Neural cell (in vitro differentiated cells): ENCODE measurements at regions not wholly inside any gene's neighbourhood (a gene's known extent, or its start where the extent isn't known, plus 50 kb on each side); places are given as distances from the start of the nearest gene placed in this dataset.

Experiments
- H2AFZ ChIP-seq: fragments of 200-600, 300-800 bp; sonication (generic), shearing (Covaris generic); 2 replicates; pipeline ENCODE4 v1.6.0; 2014; ENCODE audit warnings: low read depth, mild to moderate bottlenecking, antibody characterized with exemption, low read length, moderate library complexity
- H3F3A ChIP-seq: fragments of 200-600 bp; shearing (Covaris generic); 2 replicates; pipeline ENCODE4 v1.6.1; 2016; ENCODE audit warnings: mild to moderate bottlenecking, moderate library complexity, mixed read lengths, antibody characterized with exemption, low read length; ENCODE audit not compliant: insufficient read depth, poor library complexity, severe bottlenecking
- H3K27ac ChIP-seq: fragments of 200-600, 300-800 bp; sonication (generic), shearing (Covaris generic); 2 replicates; pipeline ENCODE4 v1.5.1; 2014; ENCODE audit warnings: mild to moderate bottlenecking, low read length, moderate library complexity
- H3K27me3 ChIP-seq: fragments of 300-800, 200-600 bp; sonication (generic), shearing (Covaris generic); 2 replicates; pipeline ENCODE4 v1.6.0; 2014; ENCODE audit warnings: mild to moderate bottlenecking, low read depth, low read length, moderate library complexity; ENCODE audit not compliant: insufficient read depth
- H3K36me3 ChIP-seq: fragments of 300-800, 200-600 bp; sonication (generic), shearing (Covaris generic); 2 replicates; pipeline ENCODE4 v1.5.1; 2014; ENCODE audit warnings: mild to moderate bottlenecking, antibody characterized with exemption, low read length, moderate library complexity; ENCODE audit not compliant: insufficient read depth
- H3K4me2 ChIP-seq: fragments of 300-800, 200-600 bp; sonication (generic), shearing (Covaris generic); 2 replicates; pipeline ENCODE4 v1.6.0; 2014; ENCODE audit warnings: mild to moderate bottlenecking, low read length
- H3K4me3 ChIP-seq: fragments of 300-800, 200-600 bp; sonication (generic), shearing (Covaris generic); 2 replicates; pipeline ENCODE4 v1.5.1; 2014; ENCODE audit warnings: mild to moderate bottlenecking, low read length, moderate library complexity
- H3K79me2 ChIP-seq: fragments of 200-600 bp; shearing (Covaris generic); replicated peaks from 2 replicates; pipeline ENCODE4 v1.6.0; 2014; ENCODE audit warnings: mild to moderate bottlenecking, low read length, moderate library complexity; ENCODE audit not compliant: insufficient read depth
- H3K9ac ChIP-seq: fragments of 300-800, 200-600 bp; sonication (generic), shearing (Covaris generic); 2 replicates; pipeline ENCODE4 v1.6.1; 2016; ENCODE audit warnings: mild to moderate bottlenecking, low read length, mixed read lengths
- H3K9me2 ChIP-seq: fragments of 200-600 bp; shearing (Covaris generic); 2 replicates; pipeline ENCODE4 v1.6.1; 2016; ENCODE audit warnings: mild to moderate bottlenecking, low read length, mixed read lengths; ENCODE audit not compliant: insufficient read depth
- H3K9me3 ChIP-seq: fragments of 200-600, 300-800 bp; sonication (generic), shearing (Covaris generic); 2 replicates; pipeline ENCODE4 v1.6.1; 2016; ENCODE audit warnings: mild to moderate bottlenecking, mixed run types, low read length, moderate library complexity, mixed read lengths
- H4K20me1 ChIP-seq: fragments of 200-600 bp; shearing (Covaris generic); 2 replicates; pipeline ENCODE4 v1.6.1; 2016; ENCODE audit warnings: mild to moderate bottlenecking, mixed run types; ENCODE audit not compliant: insufficient read depth
- EP300 ChIP-seq: fragments of 450-650 bp; conservative IDR thresholded peaks from 2 replicates; pipeline ENCODE4 v1.6.1; 2014; ENCODE audit warnings: antibody characterized with exemption, mild to moderate bottlenecking, moderate library complexity; ENCODE audit not compliant: poor library complexity, severe bottlenecking
- EZH2 ChIP-seq: fragments of 200-600, 300-800 bp; shearing (Covaris generic), sonication (generic); IDR thresholded peaks from 2 replicates; pipeline ENCODE4 v1.6.1; 2014; ENCODE audit warnings: antibody characterized with exemption, low read length, borderline replicate concordance, mild to moderate bottlenecking; ENCODE audit not compliant: insufficient read depth, poor library complexity, severe bottlenecking
- MXI1 ChIP-seq: fragments of 450-650 bp; conservative IDR thresholded peaks from 2 replicates; pipeline ENCODE4 v1.6.1; 2014; ENCODE audit warnings: antibody characterized with exemption, mild to moderate bottlenecking; ENCODE audit not compliant: poor library complexity, severe bottlenecking
- POLR2AphosphoS5 ChIP-seq: IDR thresholded peaks from 2 replicates; pipeline ENCODE4 v1.6.1; 2012
- RAD21 ChIP-seq: fragments of 450-650 bp; conservative IDR thresholded peaks from 2 replicates; pipeline ENCODE4 v1.6.1; 2014; ENCODE audit warnings: antibody characterized with exemption, mild to moderate bottlenecking, moderate library complexity
- REST ChIP-seq: IDR thresholded peaks from 2 replicates; pipeline ENCODE4 v1.6.1; 2012; ENCODE audit warnings: borderline replicate concordance
- SMC3 ChIP-seq: fragments of 450-650 bp; conservative IDR thresholded peaks from 2 replicates; pipeline ENCODE4 v1.6.1; 2014; ENCODE audit warnings: antibody characterized with exemption, mild to moderate bottlenecking, moderate library complexity; ENCODE audit not compliant: poor library complexity
- TAF1 ChIP-seq: IDR thresholded peaks from 2 replicates; pipeline ENCODE4 v1.6.1; 2012; ENCODE audit warnings: low read depth
- TF ChIP-seq, protein P1 (sequence below): fragments of 450-650 bp; IDR thresholded peaks from 2 replicates; pipeline ENCODE4 v1.5.1; 2014; ENCODE audit warnings: antibody characterized with exemption, mild to moderate bottlenecking, moderate library complexity; ENCODE audit not compliant: poor library complexity, severe bottlenecking

DNA sequence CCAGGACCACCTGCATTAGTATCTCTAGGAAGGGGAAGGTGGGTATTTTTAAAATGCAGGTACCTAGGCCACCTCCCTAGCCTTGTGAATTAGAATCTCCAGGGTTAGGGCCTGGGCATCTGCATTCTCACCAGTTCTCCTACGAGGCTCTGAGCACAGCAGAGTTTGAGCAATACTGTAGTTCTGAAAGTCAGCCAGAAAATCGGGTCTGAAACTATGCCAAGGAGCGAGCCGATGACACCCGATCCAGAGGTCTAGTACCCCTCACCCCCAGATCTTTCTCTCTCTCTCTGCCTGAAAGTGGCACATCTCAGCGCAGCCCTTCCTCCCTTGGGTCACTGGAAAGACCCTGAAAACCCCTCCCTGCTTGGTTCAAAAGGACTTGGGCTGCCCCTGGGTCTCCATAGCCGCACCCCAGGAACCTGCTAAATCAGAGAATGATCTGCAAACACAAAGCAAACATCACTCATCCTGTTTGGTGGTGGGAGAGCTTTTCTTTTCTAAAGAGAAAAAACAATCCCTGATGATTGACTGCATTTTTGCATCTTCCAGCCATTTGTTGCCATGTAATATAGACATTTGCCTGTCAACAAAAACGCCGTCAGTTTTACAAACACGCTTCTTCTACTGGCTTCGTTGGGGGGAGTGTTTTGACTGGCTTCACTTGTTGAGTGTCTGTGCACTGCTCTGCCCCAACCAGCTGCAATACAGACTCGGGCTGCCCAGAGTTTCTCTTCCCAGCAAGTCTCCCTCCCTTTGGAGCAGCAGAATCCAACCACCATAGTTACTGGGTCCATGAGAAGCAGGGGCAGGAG lies 229.9 kb downstream of the MN1 start:
- Histone ChIP-seq H3K4me3 (no peak overlapping the region), H3K79me2 (no peaks in the 10 kb centered on the region), H3K4me2 (no peak overlapping the region), H4K20me1 (no peaks in the 10 kb centered on the region), H3K27ac (peak overlapping the region; percentile 5), H2AFZ (no peak overlapping the region), H3K9me3 (no peaks in the 10 kb centered on the region), H3K27me3 (no peaks in the 10 kb centered on the region), H3K9ac (no peak overlapping the region), H3K9me2 (no peaks in the 10 kb centered on the region), H3F3A (no peaks in the 10 kb centered on the region), H3K36me3 (no peaks in the 10 kb centered on the region)
- TF ChIP-seq SMC3: no peak
- TF ChIP-seq EP300: no peak
- TF ChIP-seq EZH2: no peak
- no peak for TF ChIP-seq REST
- TF ChIP-seq RAD21: no peak
- TF ChIP-seq, protein P1, sequence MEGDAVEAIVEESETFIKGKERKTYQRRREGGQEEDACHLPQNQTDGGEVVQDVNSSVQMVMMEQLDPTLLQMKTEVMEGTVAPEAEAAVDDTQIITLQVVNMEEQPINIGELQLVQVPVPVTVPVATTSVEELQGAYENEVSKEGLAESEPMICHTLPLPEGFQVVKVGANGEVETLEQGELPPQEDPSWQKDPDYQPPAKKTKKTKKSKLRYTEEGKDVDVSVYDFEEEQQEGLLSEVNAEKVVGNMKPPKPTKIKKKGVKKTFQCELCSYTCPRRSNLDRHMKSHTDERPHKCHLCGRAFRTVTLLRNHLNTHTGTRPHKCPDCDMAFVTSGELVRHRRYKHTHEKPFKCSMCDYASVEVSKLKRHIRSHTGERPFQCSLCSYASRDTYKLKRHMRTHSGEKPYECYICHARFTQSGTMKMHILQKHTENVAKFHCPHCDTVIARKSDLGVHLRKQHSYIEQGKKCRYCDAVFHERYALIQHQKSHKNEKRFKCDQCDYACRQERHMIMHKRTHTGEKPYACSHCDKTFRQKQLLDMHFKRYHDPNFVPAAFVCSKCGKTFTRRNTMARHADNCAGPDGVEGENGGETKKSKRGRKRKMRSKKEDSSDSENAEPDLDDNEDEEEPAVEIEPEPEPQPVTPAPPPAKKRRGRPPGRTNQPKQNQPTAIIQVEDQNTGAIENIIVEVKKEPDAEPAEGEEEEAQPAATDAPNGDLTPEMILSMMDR: no peak
- no peak for TF ChIP-seq MXI1

DNA sequence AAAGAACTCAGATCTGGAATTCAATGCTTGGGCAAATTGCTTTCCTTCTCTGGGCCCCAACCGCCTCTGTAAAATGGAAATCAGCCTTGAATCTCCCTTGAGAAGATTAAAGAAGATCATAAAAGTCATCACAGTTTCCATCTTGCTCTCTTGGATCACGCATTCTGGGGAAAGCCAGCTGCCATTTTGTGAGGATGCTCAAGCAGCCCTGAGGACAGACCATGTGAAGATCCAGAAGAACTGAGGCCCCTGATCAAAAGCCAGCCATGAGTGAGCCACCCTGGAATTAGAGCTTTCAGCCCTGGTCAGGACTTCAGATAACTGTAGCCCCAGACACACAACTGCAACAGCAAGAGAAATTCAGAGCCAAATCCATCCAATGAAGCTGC lies 229.3 kb downstream of the MN1 start:
- no peak overlapping the region for H3K4me3 ChIP-seq

More for the DNA sequence above, 229.3 kb downstream of the MN1 start:
- no peaks in the 10 kb centered on the region for H3K79me2 ChIP-seq
- H3K27me3 ChIP-seq: no peaks in the 10 kb centered on the region
- H3F3A ChIP-seq: no peaks in the 10 kb centered on the region
- TF ChIP-seq EP300 (no peak), TAF1 (no peak), RAD21 (no peak), SMC3 (no peak), EZH2 (no peak), MXI1 (no peak), REST (no peak), POLR2AphosphoS5 (no peak)
- TF ChIP-seq, protein P1: no peak
- no peak overlapping the region for H3K9ac ChIP-seq
- no peak overlapping the region for H2AFZ ChIP-seq
- no peaks in the 10 kb centered on the region for H3K9me3 ChIP-seq
- no peaks in the 10 kb centered on the region for H3K9me2 ChIP-seq
- H3K36me3 ChIP-seq: no peaks in the 10 kb centered on the region
- no peaks in the 10 kb centered on the region for H4K20me1 ChIP-seq
- no peak overlapping the region for H3K4me2 ChIP-seq
- H3K27ac ChIP-seq: peak overlapping the region; percentile 5
